Lung (tissue), 11 donors: ENCODE measurements at regions not wholly inside any gene's neighbourhood (a gene's known extent, or its start where the extent isn't known, plus 50 kb on each side); places are given as distances from the start of the nearest gene placed in this dataset.

ENCODE experiments used
- ATAC-seq: fragments of 200-7000 bp; cut with Tn5 transposase; one replicate; pipeline ENCODE4 v1.9.1; 2020; ENCODE audit warnings: moderate number of reproducible peaks; ENCODE audit not compliant: insufficient read depth, low FRiP score
- DNase-seq, 3 donors: peaks; one replicate each; pipeline ENCODE4 v3.0.0-alpha.2; 2013 to 2017
- H3K27ac ChIP-seq, 2 donors: one replicate each; pipeline ENCODE4 v1.5.1; 2013; ENCODE audit warnings: mild to moderate bottlenecking in 2 of 2, moderate library complexity in 2 of 2, control low read depth in 1 of 2, inconsistent platforms in 1 of 2, low read depth in 1 of 2, low read length in 1 of 2
- H3K27me3 ChIP-seq, 3 donors: one replicate each; pipeline ENCODE4 v1.5.1; 2013; ENCODE audit warnings: low read length in 2 of 3; ENCODE audit not compliant: control insufficient read depth in 3 of 3, insufficient read depth in 3 of 3
- H3K36me3 ChIP-seq, 4 donors: one replicate each; pipeline ENCODE4 v1.5.1; 2013; ENCODE audit warnings: low read length in 4 of 4, mild to moderate bottlenecking in 1 of 4, moderate library complexity in 1 of 4; ENCODE audit not compliant: control insufficient read depth in 4 of 4, insufficient read depth in 4 of 4
- H3K4me1 ChIP-seq, 5 donors: one replicate each; pipeline ENCODE4 v1.5.1; 2013; ENCODE audit warnings: low read length in 5 of 5, mild to moderate bottlenecking in 2 of 5, moderate library complexity in 1 of 5; ENCODE audit not compliant: control insufficient read depth in 5 of 5, insufficient read depth in 5 of 5
- H3K4me3 ChIP-seq: one replicate; pipeline ENCODE4 v1.5.1; 2013; ENCODE audit warnings: mild to moderate bottlenecking, control low read depth, moderate library complexity
- H3K9ac ChIP-seq, 2 donors: one replicate each; pipeline ENCODE4 v1.5.1; 2013; ENCODE audit warnings: low read length in 2 of 2, control low read depth in 1 of 2; ENCODE audit not compliant: insufficient read depth in 1 of 2
- H3K9me3 ChIP-seq, 4 donors: one replicate each; pipeline ENCODE4 v1.5.1; 2013; ENCODE audit warnings: low read length in 3 of 4, mild to moderate bottlenecking in 1 of 4, moderate library complexity in 1 of 4; ENCODE audit not compliant: control insufficient read depth in 4 of 4, insufficient read depth in 3 of 4
- CTCF ChIP-seq: IDR thresholded peaks from 2 replicates; pipeline ENCODE4 v1.5.1; 2012; ENCODE audit warnings: mild to moderate bottlenecking; ENCODE audit errors: control extremely low read depth, extremely low read depth
- WGBS, 2 donors: extraction: QIAGEN DNeasy Blood & Tissue Kit; methylation state at CpG; one replicate each; pipeline ENCODE4 v1.1.7; 2013; 5-methylcytosine and 5-hydroxymethylcytosine counted together
- donor health status: control.
- donor health status: control.
- donor health status: Bipolar disorder and iron deficiency.
- donor health status: healthy.
- donor health status: DM: yes; HTN: yes; CAD: no.

GRCh38 chr12:34097213-34097612 is 74.9 kb downstream of the ALG10 start:
- ATAC-seq, result no peak
- 34 to 45% methylated on average over 4 of the region's 4 CpGs for WGBS, 2 donors

GRCh38 chr12:34105392-34105933 is 83.2 kb downstream of the ALG10 start:
- H3K9ac ChIP-seq, result no peak overlapping the region
- ATAC-seq, result no peak
- no peak for DNase-seq
- H3K4me3 ChIP-seq, result no peak overlapping the region
- no peak for TF ChIP-seq CTCF
- no peak overlapping the region for H3K27ac ChIP-seq
- no peaks in the 10 kb centered on the region for H3K36me3 ChIP-seq
- WGBS, 2 donors, result 84 to 91% methylated on average over 7 of the region's 7 CpGs
- peaks cover 0 to 2% (median 0%) of the 10 kb centered on the region in 5 donors for H3K4me1 ChIP-seq
- H3K9me3 ChIP-seq, result peaks cover 0 to 4% (median 0%) of the 10 kb centered on the region in 4 donors
- peaks cover 0 to 15% (median 0%) of the 10 kb centered on the region in 3 donors for H3K27me3 ChIP-seq

More at GRCh38 chr12:34097213-34097612, 74.9 kb downstream of the ALG10 start:
- no peak overlapping the region for H3K27ac ChIP-seq
- no peak for TF ChIP-seq CTCF
- H3K36me3 ChIP-seq, result no peaks in the 10 kb centered on the region
- no peak for DNase-seq
- H3K9ac ChIP-seq, result no peak overlapping the region
- H3K27me3 ChIP-seq, result no peaks in the 10 kb centered on the region
- H3K4me1 ChIP-seq, result no peaks in the 10 kb centered on the region
- H3K4me3 ChIP-seq, result no peak overlapping the region
- peaks cover 0 to 6% (median 0%) of the 10 kb centered on the region in 4 donors for H3K9me3 ChIP-seq

DNA sequence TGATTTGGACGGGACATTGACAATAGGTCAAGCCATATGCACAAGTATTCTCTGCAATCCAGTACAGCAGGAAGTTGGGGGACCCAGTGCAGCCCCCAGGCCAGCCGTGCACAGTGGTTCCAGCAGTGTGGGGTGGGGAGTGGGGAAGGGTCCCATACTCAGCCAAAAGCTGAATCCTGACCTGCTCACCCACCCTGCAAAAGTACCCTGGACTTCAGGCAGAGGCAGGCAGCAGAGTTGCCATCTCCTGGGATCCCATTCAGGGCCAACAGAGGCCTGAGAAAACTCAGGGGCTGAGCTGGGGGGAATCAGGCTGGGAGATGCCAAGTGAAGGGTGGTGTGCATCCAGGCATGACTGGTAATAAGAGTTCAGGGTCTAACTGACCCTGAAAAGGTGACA is 83.9 kb downstream of the ALG10 start:
- no peak for TF ChIP-seq CTCF
- ATAC-seq, result no peak
- H3K27me3 ChIP-seq, result peaks cover 0 to 15% (median 0%) of the 10 kb centered on the region in 3 donors
- peaks cover 0 to 2% (median 0%) of the 10 kb centered on the region in 5 donors for H3K4me1 ChIP-seq
- no peak for DNase-seq
- H3K27ac ChIP-seq, result no peak overlapping the region
- 85 to 86% methylated on average over 2 of the region's 2 CpGs for WGBS, 2 donors
- H3K9ac ChIP-seq, result no peak overlapping the region
- H3K4me3 ChIP-seq, result no peak overlapping the region
- peaks cover 0 to 4% (median 0%) of the 10 kb centered on the region in 4 donors for H3K9me3 ChIP-seq
- H3K36me3 ChIP-seq, result no peaks in the 10 kb centered on the region

DNA sequence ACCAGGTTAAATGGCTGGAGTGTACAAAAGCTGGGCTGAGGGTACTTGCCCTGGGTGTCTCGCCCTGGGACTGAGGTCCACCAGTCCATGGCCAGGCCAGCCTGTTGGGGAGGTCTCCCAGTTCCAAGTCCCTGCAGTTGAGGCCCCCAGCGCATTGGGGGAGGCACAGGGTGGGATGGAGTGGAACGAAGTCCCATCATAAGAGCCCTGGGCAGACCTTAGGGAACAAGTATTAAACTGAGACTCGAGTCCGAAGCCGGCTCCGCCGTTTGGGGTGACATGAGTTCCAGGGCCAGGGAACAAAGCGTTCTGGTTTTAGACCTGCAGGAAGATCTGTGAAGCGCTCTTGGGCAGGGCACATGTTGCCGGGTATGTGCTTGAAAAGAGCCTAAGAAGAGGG is 84.7 kb downstream of the ALG10 start:
- no peak for ATAC-seq

More for the DNA sequence above, 84.7 kb downstream of the ALG10 start:
- Histone ChIP-seq H3K4me3 (no peak overlapping the region), H3K9ac (no peak overlapping the region), H3K4me1 (peaks cover 0 to 2% (median 0%) of the 10 kb centered on the region in 5 donors), H3K27ac (no peak overlapping the region), H3K9me3 (peaks cover 0 to 4% (median 0%) of the 10 kb centered on the region in 4 donors), H3K27me3 (peaks cover 0 to 15% (median 0%) of the 10 kb centered on the region in 3 donors), H3K36me3 (no peaks in the 10 kb centered on the region)
- WGBS, 2 donors, result 90 to 92% methylated on average over 11 of the region's 11 CpGs
- DNase-seq, result no peak
- no peak for TF ChIP-seq CTCF
